A673 (cell line): ENCODE measurements at regions not wholly inside any gene's neighbourhood (a gene's known extent, or its start where the extent isn't known, plus 50 kb on each side); places are given as distances from the start of the nearest gene placed in this dataset.

Experiments used
- CTCF ChIP-seq: fragments of 300-800, 200-600 bp; sonication (generic); conservative IDR thresholded peaks from 2 replicates; pipeline ENCODE4 v1.5.1; 2017; ENCODE audit warnings: low read depth, mild to moderate bottlenecking, antibody characterized with exemption, low read length, moderate library complexity, mixed read lengths
- EZH2 ChIP-seq: fragments of 200-600 bp; sonication (generic); IDR thresholded peaks from 2 replicates; pipeline ENCODE4 v1.6.1; 2017; ENCODE audit warnings: borderline replicate concordance, low read depth, mild to moderate bottlenecking, mixed read lengths, antibody characterized with exemption, low read length; ENCODE audit not compliant: poor library complexity, severe bottlenecking

- TF ChIP-seq CTCF (no peak), EZH2 (no peak)
Observed at GRCh38 chr2:66775730-66776422, 341.0 kb downstream of the MEIS1 start.
